Activated CD4-positive, alpha-beta memory T cell treated with anti-CD3 and anti-CD28 coated beads for 36 hours (primary cell): ENCODE measurements at regions not wholly inside any gene's neighbourhood (a gene's known extent, or its start where the extent isn't known, plus 50 kb on each side); places are given as distances from the start of the nearest gene placed in this dataset.

Experiments used
- CTCF ChIA-PET: fragments of 350-600 bp; sonication (Branson Sonifier 250); formaldehyde crosslinking; loops from one replicate; lab custom pipeline; 2021; ENCODE audit warnings: antibody characterized with exemption, inconsistent platforms; lab: Charles Lee
- POLR2A ChIA-PET: fragments of 350-600 bp; sonication (Branson Sonifier 250); formaldehyde crosslinking; loops from one replicate; lab custom pipeline; 2021; ENCODE audit warnings: antibody characterized with exemption; lab: Charles Lee
- DNase-seq: peaks from one replicate; pipeline ENCODE4 v3.0.0-alpha.2; 2020
- H3K27ac Mint-ChIP-seq: one replicate; pipeline ENCODE4 v1.8.0; 2021; ENCODE audit warnings: mixed read lengths
- H3K27me3 Mint-ChIP-seq: one replicate; pipeline ENCODE4 v1.8.0; 2021; ENCODE audit warnings: mixed read lengths
- H3K36me3 Mint-ChIP-seq: one replicate; pipeline ENCODE4 v1.8.0; 2021; ENCODE audit warnings: mixed read lengths
- H3K4me1 Mint-ChIP-seq: one replicate; pipeline ENCODE4 v1.8.0; 2021; ENCODE audit warnings: low read depth, mixed read lengths
- H3K4me3 Mint-ChIP-seq: one replicate; pipeline ENCODE4 v1.8.0; 2021; ENCODE audit warnings: mild to moderate bottlenecking, mixed read lengths
- H3K9me3 Mint-ChIP-seq: one replicate; pipeline ENCODE4 v1.8.0; 2021; ENCODE audit warnings: mixed read lengths
- intact Hi-C: fragments of 100-400 bp; cut with micrococcal nuclease; formaldehyde crosslinking; loops from one replicate; pipeline ENCODE4 v1.15.1; 2023

DNA sequence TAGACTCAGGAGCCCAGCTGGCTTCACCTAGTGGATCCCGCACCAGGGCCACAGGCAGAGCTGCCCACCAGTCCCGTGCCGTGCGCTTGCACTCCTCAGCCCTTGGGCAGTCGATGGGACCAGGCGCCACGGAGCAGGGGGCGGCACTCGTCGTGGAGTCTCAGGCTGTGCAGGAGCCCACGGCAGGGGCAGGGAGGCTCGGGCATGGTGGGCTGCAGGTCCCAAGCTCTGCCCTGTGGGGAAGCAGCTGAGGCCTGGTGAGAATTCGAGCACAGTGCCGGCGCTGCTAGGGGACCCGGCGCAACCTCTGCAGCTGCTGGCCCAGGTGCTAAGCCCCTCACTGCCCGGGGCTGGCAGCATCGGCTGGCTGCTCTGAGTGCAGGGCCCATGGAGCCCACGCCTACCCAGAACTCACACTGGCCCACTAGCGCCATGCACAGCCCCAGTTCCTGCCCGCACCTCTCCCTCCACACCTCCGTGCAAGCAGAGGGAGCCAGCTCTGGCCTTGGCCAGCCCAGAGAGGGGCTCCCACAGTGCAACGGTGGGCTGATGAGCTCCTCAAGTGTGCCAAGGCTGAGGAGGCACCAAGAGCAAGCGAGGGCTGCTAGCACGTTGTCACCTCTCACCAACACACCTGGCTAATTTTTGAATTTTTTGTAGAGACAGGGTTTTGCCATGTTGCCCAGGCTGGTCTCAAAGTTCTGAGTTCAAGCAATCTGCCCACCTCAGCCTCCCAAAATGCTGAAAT lies 116.1 kb downstream of the SPTSSA start:
- no peaks in the 10 kb centered on the region for H3K4me1 Mint-ChIP-seq
- POLR2A ChIA-PET: no interaction called here
- no peaks in the 10 kb centered on the region for H3K27me3 Mint-ChIP-seq
- no peak for DNase-seq
- no peak overlapping the region for H3K27ac Mint-ChIP-seq
- no peaks in the 10 kb centered on the region for H3K9me3 Mint-ChIP-seq
- CTCF ChIA-PET: no interaction called here
- H3K4me3 Mint-ChIP-seq: no peak overlapping the region
- intact Hi-C loops: no loop called here
- no peaks in the 10 kb centered on the region for H3K36me3 Mint-ChIP-seq

DNA sequence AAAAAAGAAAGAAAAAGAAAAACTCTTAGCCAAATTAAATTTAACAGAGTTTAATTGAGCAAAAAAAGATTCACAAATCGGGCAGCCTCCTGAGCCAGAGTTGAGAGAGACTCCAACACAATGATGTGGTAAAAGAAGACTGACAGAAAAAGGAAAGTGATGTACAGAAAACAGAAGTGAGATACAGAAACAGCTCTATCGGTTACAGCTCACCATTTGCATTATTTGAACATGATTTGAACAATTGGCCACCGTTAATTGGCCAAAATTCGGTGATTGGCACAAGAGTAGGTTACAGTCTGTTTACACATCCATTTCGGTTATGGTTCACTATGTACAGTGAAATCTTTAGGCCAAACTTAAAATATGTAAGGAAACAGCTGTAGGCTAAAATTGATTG lies 117.7 kb downstream of the SPTSSA start:
- intact Hi-C loops: no loop called here
- DNase-seq: no peak
- POLR2A ChIA-PET: no interaction called here
- H3K4me3 Mint-ChIP-seq: no peak overlapping the region
- H3K4me1 Mint-ChIP-seq: no peaks in the 10 kb centered on the region
- H3K27me3 Mint-ChIP-seq: no peaks in the 10 kb centered on the region
- H3K9me3 Mint-ChIP-seq: no peaks in the 10 kb centered on the region
- CTCF ChIA-PET: interaction anchor here (0.9 to 1.6 kb wide), 3 partner anchors 12 to 21 kb away, joined by 4 to 6 read pairs (median 5); no protein-coding TSS in a partner anchor
- no peaks in the 10 kb centered on the region for H3K36me3 Mint-ChIP-seq
- H3K27ac Mint-ChIP-seq: no peak overlapping the region

DNA sequence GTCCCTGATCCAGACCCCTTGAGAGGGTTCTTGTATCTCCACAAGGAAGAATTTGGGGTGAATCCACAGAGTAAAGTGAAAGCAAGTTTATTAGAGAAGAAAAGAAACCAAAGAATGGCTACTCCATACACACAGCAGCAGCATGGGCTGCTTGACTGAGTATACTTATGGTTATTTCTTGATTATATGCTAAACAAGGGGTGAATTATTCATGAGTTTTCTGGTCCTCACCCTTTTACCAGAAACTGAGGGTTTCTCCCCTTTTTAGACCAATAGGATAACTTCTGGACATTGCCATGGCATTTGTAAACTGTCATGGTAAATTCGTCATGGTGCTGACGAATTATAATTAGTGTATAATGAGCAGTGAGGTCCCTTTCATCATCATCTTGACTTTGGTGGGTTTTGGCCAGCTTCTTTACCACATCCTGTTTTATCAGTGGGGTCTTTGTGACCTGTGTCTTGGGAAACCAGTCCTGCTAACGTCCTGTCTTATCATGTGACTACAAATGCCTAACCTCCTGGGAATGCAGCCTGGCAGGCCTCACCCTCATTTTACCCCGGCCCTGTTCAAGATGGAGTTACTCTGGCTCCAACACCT lies 121.9 kb downstream of the SPTSSA start:
- Mint-ChIP-seq H3K9me3 (no peaks in the 10 kb centered on the region), H3K4me3 (no peak overlapping the region), H3K27ac (no peak overlapping the region), H3K27me3 (no peaks in the 10 kb centered on the region), H3K4me1 (peaks cover 2% of the 10 kb centered on the region), H3K36me3 (no peaks in the 10 kb centered on the region)
- CTCF ChIA-PET: interaction anchor here (0.5 kb wide), 1 partner anchor 14 kb away, joined by 3 read pairs; no protein-coding TSS in a partner anchor
- intact Hi-C loops: no loop called here
- DNase-seq: no peak
- POLR2A ChIA-PET: no interaction called here

DNA sequence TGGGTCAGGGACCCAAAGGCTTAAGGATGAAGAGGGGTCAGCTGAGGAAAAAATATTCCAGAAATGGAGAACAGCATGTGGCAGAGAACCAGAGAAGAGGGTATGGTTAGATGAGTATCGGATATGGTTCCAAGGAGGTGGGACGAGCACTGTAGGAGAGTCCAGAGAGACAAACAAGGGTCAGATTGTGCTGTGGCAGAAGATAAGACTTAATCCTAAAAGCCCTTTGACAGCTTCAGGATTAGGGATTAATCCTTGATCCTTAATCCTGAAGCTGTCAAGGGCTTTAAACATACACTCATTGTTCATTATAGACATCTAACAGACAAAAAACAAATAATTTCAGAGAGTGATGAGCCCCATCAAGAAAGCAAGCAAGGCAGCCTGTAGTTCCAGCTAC lies 124.0 kb downstream of the SPTSSA start:
- CTCF ChIA-PET: interaction anchor here (1.3 to 2.1 kb wide), 4 partner anchors 9 to 16 kb away, joined by 3 to 6 read pairs (median 4); no protein-coding TSS in a partner anchor
- H3K9me3 Mint-ChIP-seq: no peaks in the 10 kb centered on the region
- peaks cover 2% of the 10 kb centered on the region for H3K4me1 Mint-ChIP-seq
- no peak for DNase-seq
- intact Hi-C loops: loop anchor here (10.0 kb wide), 2 partner anchors 127 to 197 kb away; partner anchors contain the start of genes EAPP and SPTSSA
- POLR2A ChIA-PET: no interaction called here
- H3K4me3 Mint-ChIP-seq: no peak overlapping the region
- no peak overlapping the region for H3K27ac Mint-ChIP-seq
- H3K27me3 Mint-ChIP-seq: no peaks in the 10 kb centered on the region
- no peaks in the 10 kb centered on the region for H3K36me3 Mint-ChIP-seq

DNA sequence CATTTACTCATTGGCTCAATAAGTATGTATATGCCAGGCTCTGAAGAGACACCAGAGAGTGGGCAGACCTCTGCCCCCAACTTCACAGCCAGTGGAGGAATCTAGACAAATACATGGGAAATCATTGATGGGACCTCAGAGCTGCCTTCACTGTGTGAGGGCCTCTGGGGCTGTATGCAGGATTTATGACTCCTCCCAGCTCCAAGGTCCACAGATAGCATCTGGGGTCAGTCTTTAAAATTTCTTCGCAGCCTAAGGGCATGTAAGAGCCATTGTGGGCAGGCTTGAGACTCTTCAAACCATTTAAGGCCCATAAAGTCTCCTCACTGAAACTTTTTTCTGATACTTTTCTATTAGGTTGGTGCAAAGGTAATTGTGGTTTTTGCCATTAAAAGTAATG lies 125.5 kb downstream of the SPTSSA start:
- H3K27ac Mint-ChIP-seq: no peak overlapping the region
- ChIA-PET CTCF (interaction anchor here (0.7 to 2.1 kb wide), 3 partner anchors 11 to 14 kb away, joined by 3 to 6 read pairs (median 5); no protein-coding TSS in a partner anchor), POLR2A (no interaction called here)
- peaks cover 8% of the 10 kb centered on the region for H3K4me1 Mint-ChIP-seq
- intact Hi-C loops: loop anchor here (10.0 kb wide), 2 partner anchors 128 to 198 kb away; partner anchors contain the start of genes EAPP and SPTSSA
- no peak for DNase-seq
- H3K9me3 Mint-ChIP-seq: no peaks in the 10 kb centered on the region
- no peaks in the 10 kb centered on the region for H3K36me3 Mint-ChIP-seq
- H3K4me3 Mint-ChIP-seq: no peak overlapping the region
- H3K27me3 Mint-ChIP-seq: no peaks in the 10 kb centered on the region

DNA sequence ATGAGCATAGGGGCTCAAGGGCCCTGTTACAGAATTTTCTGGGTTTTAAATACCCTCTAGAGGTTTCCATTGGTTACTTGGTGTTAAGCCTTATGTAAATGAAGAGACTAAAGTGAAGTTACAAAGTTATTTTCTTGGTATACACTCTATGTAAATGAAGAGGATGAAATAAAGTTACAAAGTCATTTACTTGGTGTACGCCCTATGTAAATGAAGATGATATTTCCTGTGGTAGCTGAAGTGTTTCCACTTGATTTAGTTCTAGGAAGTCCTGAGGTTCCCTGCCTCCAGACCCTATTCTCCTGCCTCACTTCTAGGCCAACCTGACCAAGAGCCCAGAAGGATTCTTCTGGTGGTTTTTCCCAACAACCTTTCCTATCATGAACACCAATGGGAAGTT lies 126.1 kb downstream of the SPTSSA start:
- Mint-ChIP-seq H3K36me3 (no peaks in the 10 kb centered on the region), H3K9me3 (no peaks in the 10 kb centered on the region), H3K4me3 (no peak overlapping the region), H3K27ac (no peak overlapping the region), H3K4me1 (peaks cover 10% of the 10 kb centered on the region), H3K27me3 (no peaks in the 10 kb centered on the region)
- no peak for DNase-seq
- intact Hi-C loops: loop anchor here (10.0 kb wide), 2 partner anchors 129 to 199 kb away; partner anchors contain the start of genes EAPP and SPTSSA
- ChIA-PET POLR2A (no interaction called here), CTCF (interaction anchor here (0.7 kb wide), 1 partner anchor 10 kb away, joined by 3 read pairs; no protein-coding TSS in a partner anchor)

DNA sequence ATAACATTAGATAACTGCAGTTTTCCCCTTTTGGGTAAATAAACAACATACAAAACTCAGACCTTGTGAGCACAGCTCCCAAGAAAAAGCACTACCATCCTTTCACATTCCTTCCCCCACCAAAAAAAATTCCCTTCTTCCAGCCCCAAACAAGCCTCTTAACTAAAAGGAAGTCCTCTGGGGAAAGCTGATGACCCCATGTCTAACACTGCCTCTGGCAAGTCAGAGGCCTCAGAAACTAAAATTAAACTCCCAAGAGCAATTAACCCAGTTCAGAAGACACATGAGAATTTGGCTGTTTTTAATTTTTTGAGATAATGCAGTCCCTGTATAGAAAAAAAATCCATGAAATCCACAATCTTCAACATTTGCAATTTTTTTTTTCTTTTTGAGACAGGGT lies 127.7 kb downstream of the SPTSSA start:
- Mint-ChIP-seq H3K4me3 (no peak overlapping the region), H3K27me3 (no peaks in the 10 kb centered on the region), H3K36me3 (no peaks in the 10 kb centered on the region), H3K27ac (no peak overlapping the region), H3K9me3 (no peaks in the 10 kb centered on the region), H3K4me1 (peaks cover 10% of the 10 kb centered on the region)
- DNase-seq: no peak
- POLR2A ChIA-PET: no interaction called here
- CTCF ChIA-PET: interaction anchor here (0.6 kb wide), 1 partner anchor 188 kb away, joined by 3 read pairs; no protein-coding TSS in a partner anchor
- intact Hi-C loops: loop anchor here (5.0 to 10.0 kb wide), 3 partner anchors 130 to 388 kb away; partner anchors contain the start of genes EAPP and SPTSSA

DNA sequence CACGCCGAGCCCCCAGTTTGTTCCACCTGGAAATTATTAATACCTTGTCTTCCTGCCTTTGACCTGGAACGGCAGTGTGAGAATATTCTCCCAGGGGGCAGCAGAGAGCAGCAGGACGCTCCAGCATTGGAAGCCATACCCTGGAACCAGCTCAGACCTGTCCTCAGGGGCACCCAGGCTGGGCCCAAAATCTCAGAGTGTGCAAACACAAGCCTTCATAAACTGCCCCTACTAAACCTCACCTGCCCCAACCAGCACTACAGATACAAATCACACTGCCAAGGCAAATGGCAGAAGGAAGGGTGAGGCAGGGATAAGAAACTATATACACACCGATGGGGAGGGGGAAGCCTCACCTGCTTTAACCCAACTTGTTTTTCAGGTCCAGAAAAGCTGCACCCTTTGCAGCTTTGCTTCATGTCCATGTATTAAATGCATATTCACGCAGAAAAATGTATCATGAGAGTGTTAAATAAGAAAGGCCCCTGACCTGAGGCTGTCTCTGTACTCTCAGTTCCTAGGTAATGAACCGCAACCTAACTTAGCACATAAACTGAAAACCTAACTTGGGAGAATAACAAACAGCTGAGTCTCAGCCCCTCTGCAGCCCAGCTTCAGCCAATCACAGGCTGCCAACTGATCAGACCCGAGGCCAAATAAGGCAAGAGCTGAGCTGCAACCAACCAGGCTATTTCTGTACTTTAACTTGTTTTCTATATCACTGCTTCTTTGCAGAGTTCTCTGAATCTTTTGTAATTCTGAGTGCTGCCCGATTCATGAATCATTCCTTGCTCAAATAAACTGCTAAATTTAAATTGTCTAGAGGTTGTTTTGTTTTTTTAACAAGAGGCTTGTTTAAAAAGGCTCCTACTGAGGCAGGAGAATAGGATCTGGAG lies 130.1 kb downstream of the SPTSSA start:
- H3K9me3 Mint-ChIP-seq: no peaks in the 10 kb centered on the region
- intact Hi-C loops: loop anchor here (1.0 to 10.0 kb wide), 5 partner anchors 133 to 1091 kb away; partner anchors contain the start of genes EAPP and SPTSSA
- no peaks in the 10 kb centered on the region for H3K27me3 Mint-ChIP-seq
- ChIA-PET POLR2A (no interaction called here), CTCF (interaction anchor here (0.5 to 2.6 kb wide), 18 partner anchors 9 to 1090 kb away, joined by 3 to 18 read pairs (median 4); no protein-coding TSS in a partner anchor)
- no peak overlapping the region for H3K4me3 Mint-ChIP-seq
- no peak overlapping the region for H3K27ac Mint-ChIP-seq
- H3K36me3 Mint-ChIP-seq: no peaks in the 10 kb centered on the region
- peak; percentile 77 for DNase-seq
- peaks cover 10% of the 10 kb centered on the region for H3K4me1 Mint-ChIP-seq

DNA sequence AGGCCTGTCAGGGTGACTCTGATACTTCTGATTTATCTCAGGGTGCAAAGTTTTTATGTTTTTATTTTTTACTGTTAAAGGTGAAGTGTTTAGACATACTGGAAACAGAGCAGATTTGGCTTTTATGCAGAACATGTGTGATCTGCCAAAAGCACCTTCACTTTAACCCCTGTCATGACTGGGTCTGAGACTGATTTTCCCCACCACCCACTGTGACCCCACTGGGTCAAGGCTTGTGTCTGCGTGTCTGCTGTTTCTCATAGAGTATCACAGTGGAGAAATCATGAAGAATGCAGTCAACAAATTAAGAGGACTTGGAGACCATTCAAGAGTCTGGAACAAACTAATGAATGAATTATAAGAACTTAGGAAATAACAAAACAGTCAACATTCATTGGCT lies 131.2 kb downstream of the SPTSSA start:
- H3K36me3 Mint-ChIP-seq: no peaks in the 10 kb centered on the region
- CTCF ChIA-PET: interaction anchor here (0.7 to 2.6 kb wide), 7 partner anchors 8 to 169 kb away, joined by 3 to 18 read pairs (median 10); no protein-coding TSS in a partner anchor
- intact Hi-C loops: loop anchor here (5.0 to 10.0 kb wide), 3 partner anchors 134 to 391 kb away; partner anchors contain the start of genes EAPP and SPTSSA

DNA sequence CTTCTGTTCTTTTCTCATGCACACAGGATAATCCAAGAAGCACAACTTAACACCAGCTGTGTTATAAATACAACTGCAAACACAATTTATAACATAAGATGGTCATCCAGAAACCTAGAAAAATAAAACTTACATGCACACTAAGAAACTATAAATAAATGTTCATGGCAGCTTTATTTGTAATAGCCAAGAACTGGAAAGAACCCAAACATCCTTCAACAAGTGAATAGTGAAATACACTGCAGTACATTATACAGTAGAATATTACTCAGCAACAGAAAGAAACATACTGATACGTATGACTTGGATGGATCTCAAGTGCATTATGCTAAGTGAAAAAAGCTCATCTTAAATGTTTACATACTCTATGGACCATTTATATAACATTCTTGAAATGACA lies 132.7 kb downstream of the SPTSSA start:
- ChIA-PET CTCF (interaction anchor here (0.6 to 1.9 kb wide), 9 partner anchors 9 to 231 kb away, joined by 3 to 10 read pairs (median 4); no protein-coding TSS in a partner anchor), POLR2A (no interaction called here)
- H3K27me3 Mint-ChIP-seq: no peaks in the 10 kb centered on the region
- peaks cover 9% of the 10 kb centered on the region for H3K4me1 Mint-ChIP-seq
- no peak overlapping the region for H3K4me3 Mint-ChIP-seq
- H3K27ac Mint-ChIP-seq: no peak overlapping the region
- intact Hi-C loops: no loop called here
- no peak for DNase-seq
- H3K36me3 Mint-ChIP-seq: no peaks in the 10 kb centered on the region
- no peaks in the 10 kb centered on the region for H3K9me3 Mint-ChIP-seq

More for the DNA sequence above, 131.2 kb downstream of the SPTSSA start:
- DNase-seq: no peak
- Mint-ChIP-seq H3K4me3 (no peak overlapping the region), H3K9me3 (no peaks in the 10 kb centered on the region), H3K27ac (no peak overlapping the region), H3K27me3 (no peaks in the 10 kb centered on the region), H3K4me1 (peaks cover 10% of the 10 kb centered on the region)
- POLR2A ChIA-PET: no interaction called here

DNA sequence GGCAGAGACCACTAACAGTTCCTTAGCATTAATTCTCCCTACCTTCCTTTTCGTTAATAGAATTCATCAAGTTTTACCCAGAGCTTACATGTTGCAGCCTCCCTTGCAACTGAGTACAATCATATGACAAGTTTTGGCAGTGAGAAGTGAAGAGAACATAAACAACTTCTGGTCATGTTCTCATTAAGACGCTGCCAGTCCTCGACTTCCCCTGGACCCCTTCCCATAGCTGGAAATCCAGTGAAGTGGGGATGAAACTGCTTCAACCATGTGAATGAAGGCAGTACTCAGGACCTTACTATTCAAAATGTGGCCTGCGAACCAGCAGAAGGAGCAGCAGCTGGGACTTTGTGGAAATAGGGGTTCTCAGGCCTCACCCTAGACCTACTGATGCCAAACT lies 133.9 kb downstream of the SPTSSA start:
- H3K9me3 Mint-ChIP-seq: no peaks in the 10 kb centered on the region
- intact Hi-C loops: no loop called here
- DNase-seq: no peak
- ChIA-PET POLR2A (no interaction called here), CTCF (interaction anchor here (0.6 to 1.9 kb wide), 10 partner anchors 9 to 230 kb away, joined by 3 to 10 read pairs (median 4); no protein-coding TSS in a partner anchor)
- H3K27me3 Mint-ChIP-seq: peaks cover 1% of the 10 kb centered on the region
- H3K4me1 Mint-ChIP-seq: peaks cover 9% of the 10 kb centered on the region
- no peak overlapping the region for H3K4me3 Mint-ChIP-seq
- H3K36me3 Mint-ChIP-seq: no peaks in the 10 kb centered on the region
- H3K27ac Mint-ChIP-seq: no peak overlapping the region
